ENCODE measurements at regions not wholly inside any gene's neighbourhood (a gene's known extent, or its start where the extent isn't known, plus 50 kb on each side); places are given as distances from the start of the nearest gene placed in this dataset.

DNA sequence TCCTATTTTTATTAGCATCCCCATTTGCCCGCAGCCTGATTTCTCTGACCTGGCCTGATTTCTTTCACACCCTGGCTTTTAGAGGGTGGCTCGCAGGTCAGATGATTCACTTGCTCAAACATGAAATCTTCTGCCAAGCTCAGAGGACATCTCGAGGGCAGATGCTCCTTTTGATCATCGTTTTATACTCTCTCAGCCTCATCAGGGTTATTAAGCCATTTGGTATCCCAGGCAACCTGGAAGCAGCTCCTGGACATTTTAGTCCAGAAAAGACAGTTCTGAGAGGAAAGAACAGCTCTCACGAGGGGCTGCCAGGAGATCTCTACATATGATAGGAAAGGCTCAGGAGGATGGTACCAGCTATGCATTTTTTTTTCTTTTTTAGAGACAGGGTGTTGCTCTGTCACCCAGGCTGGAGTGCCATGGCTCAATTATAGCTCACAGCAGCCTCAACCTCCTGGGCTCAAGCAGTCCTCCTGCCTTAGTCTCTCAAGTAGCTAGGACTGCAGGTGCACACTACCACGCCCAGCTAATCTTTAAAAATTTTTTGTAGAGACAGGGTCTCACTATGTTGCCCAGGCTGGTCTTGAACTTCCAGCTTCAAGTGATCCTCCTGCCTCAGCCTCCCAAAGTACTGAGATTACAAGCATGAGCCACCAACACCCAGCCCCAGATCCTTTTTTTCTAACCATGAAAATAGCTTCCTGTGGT, 165.4 kb downstream of the KATNAL1 start:
- H3K36me3 ChIP-seq (ENCODE audit: control insufficient read depth in 5 of 5, insufficient read depth in 5 of 5, low read length in 5 of 5): no peaks in the 10 kb centered on the region
- no peak overlapping the region for H3K9ac ChIP-seq (ENCODE audit: low read length in 5 of 5)
- peak overlapping the region; percentile 72 for H3K27ac ChIP-seq (ENCODE audit: low read depth, low read length)
- no peaks in the 10 kb centered on the region for H3K27me3 ChIP-seq (ENCODE audit: control insufficient read depth in 5 of 5, insufficient read depth in 4 of 5, low read length in 5 of 5)
- peaks cover 12 to 33% (median 30%) of the 10 kb centered on the region in 5 donors for H3K4me1 ChIP-seq (ENCODE audit: control insufficient read depth in 5 of 5, insufficient read depth in 5 of 5, low read length in 5 of 5)
- no peak overlapping the region for H3K4me3 ChIP-seq (ENCODE audit: low read depth in 1 of 5, low read length in 5 of 5)
- peaks cover 0 to 7% (median 0%) of the 10 kb centered on the region in 5 donors for H3K9me3 ChIP-seq (ENCODE audit: control insufficient read depth in 5 of 5, low read length in 5 of 5)

DNA sequence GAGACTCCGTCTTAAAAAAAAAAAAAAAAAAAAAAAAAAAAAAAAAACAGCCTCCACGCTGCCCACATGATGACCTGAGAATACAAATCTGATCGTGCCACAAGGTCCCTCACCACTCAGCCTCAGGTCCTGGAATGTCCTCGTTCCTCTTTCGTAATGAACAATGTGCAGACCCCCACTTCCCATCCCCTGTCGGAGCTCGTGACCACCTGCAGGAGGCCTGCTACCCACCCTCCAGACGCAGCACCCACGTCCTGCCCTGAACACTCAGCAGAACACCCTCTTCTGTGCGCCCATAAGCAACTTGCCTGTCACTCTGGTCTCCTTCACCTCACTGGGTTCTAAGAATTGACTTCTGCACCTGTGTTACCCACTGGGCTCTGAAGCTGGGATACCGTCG, 166.4 kb downstream of the KATNAL1 start:
- Histone ChIP-seq H3K9me3 (ENCODE audit: control insufficient read depth in 5 of 5, low read length in 5 of 5) (peaks cover 0 to 7% (median 0%) of the 10 kb centered on the region in 5 donors), H3K27ac (ENCODE audit: low read depth, low read length) (no peak overlapping the region), H3K4me3 (ENCODE audit: low read depth in 1 of 5, low read length in 5 of 5) (no peak overlapping the region), H3K9ac (ENCODE audit: low read length in 5 of 5) (no peak overlapping the region), H3K27me3 (ENCODE audit: control insufficient read depth in 5 of 5, insufficient read depth in 4 of 5, low read length in 5 of 5) (no peaks in the 10 kb centered on the region), H3K36me3 (ENCODE audit: control insufficient read depth in 5 of 5, insufficient read depth in 5 of 5, low read length in 5 of 5) (no peaks in the 10 kb centered on the region), H3K4me1 (ENCODE audit: control insufficient read depth in 5 of 5, insufficient read depth in 5 of 5, low read length in 5 of 5) (peaks cover 12 to 33% (median 30%) of the 10 kb centered on the region in 5 donors)

DNA sequence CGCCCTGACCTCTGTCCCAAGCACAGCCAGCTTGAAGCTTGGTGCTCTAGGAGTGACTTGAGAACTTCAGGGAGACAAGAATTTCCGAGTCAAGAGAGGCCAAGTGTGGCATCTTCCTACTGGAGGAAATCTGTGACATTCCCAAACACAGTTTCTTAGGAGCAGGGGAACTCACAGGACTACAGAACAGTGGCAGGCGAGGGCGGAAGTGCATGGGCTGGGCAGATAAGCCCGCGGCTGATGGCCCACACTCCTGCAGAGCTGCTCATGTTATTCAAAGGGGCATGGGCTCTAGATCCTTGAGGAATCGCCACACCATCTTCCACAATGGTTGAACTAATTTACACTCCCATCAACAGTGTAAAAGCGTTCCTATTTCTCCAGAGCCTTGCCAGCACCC, 168.8 kb downstream of the KATNAL1 start:
- no peaks in the 10 kb centered on the region for H3K36me3 ChIP-seq (ENCODE audit: control insufficient read depth in 5 of 5, insufficient read depth in 5 of 5, low read length in 5 of 5)
- H3K27me3 ChIP-seq (ENCODE audit: control insufficient read depth in 5 of 5, insufficient read depth in 4 of 5, low read length in 5 of 5): no peaks in the 10 kb centered on the region
- no peak overlapping the region for H3K9ac ChIP-seq (ENCODE audit: low read length in 5 of 5)
- peak overlapping the region; percentile 20 for H3K27ac ChIP-seq (ENCODE audit: low read depth, low read length)
- H3K4me3 ChIP-seq (ENCODE audit: low read depth in 1 of 5, low read length in 5 of 5): no peak overlapping the region
- H3K4me1 ChIP-seq (ENCODE audit: control insufficient read depth in 5 of 5, insufficient read depth in 5 of 5, low read length in 5 of 5): peaks cover 13 to 46% (median 38%) of the 10 kb centered on the region in 5 donors
- H3K9me3 ChIP-seq (ENCODE audit: control insufficient read depth in 5 of 5, low read length in 5 of 5): no peaks in the 10 kb centered on the region

DNA sequence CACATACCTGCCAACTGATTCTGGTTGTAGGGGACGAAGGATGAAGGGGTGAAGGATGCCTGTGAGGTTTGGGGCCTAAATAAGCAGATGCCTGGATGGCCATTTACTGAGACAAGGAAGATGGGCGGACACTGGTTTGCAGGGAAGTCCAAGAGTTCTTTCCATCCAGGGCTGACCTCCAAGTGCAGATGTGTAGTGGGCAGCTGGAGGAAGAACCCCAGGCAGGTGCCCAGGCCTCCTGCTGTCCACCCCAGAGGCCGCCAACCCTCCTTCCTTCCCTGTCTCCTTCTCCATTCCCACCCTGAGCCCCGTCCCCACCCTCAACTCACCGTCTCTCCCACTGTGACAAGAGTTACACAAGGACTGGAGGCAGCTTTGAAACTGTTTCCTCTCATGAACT, 171.5 kb downstream of the KATNAL1 start:
- H3K4me1 ChIP-seq (ENCODE audit: control insufficient read depth in 5 of 5, insufficient read depth in 5 of 5, low read length in 5 of 5): peaks cover 4 to 36% (median 30%) of the 10 kb centered on the region in 5 donors
- no peak overlapping the region for H3K4me3 ChIP-seq (ENCODE audit: low read depth in 1 of 5, low read length in 5 of 5)
- H3K27me3 ChIP-seq (ENCODE audit: control insufficient read depth in 5 of 5, insufficient read depth in 4 of 5, low read length in 5 of 5): no peaks in the 10 kb centered on the region
- no peak overlapping the region for H3K27ac ChIP-seq (ENCODE audit: low read depth, low read length)
- H3K36me3 ChIP-seq (ENCODE audit: control insufficient read depth in 5 of 5, insufficient read depth in 5 of 5, low read length in 5 of 5): no peaks in the 10 kb centered on the region
- no peak overlapping the region for H3K9ac ChIP-seq (ENCODE audit: low read length in 5 of 5)
- no peaks in the 10 kb centered on the region for H3K9me3 ChIP-seq (ENCODE audit: control insufficient read depth in 5 of 5, low read length in 5 of 5)

DNA sequence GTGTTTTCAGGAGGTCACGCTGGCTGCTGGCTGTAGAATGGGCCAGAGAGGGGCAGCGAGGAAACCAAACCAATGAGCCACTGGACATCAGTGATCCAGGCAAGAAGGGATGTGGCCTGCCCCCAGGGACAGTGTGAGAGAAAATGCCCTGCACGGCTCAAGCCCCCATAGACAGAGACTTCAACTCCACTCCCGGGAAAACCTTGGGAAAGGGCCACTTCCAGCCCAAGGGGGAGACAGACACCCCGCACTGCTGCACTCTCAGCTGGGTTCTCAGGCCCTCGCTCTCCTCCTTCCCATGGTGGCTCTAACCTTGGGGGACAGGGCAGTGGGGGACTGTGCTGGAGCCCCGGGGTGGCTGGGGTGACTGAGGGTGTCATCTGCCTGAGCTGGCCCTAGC, 172.0 kb downstream of the KATNAL1 start:
- Histone ChIP-seq H3K4me3 (ENCODE audit: low read depth in 1 of 5, low read length in 5 of 5) (no peak overlapping the region), H3K4me1 (ENCODE audit: control insufficient read depth in 5 of 5, insufficient read depth in 5 of 5, low read length in 5 of 5) (peaks cover 4 to 36% (median 30%) of the 10 kb centered on the region in 5 donors), H3K9ac (ENCODE audit: low read length in 5 of 5) (no peak overlapping the region), H3K27ac (ENCODE audit: low read depth, low read length) (no peak overlapping the region), H3K36me3 (ENCODE audit: control insufficient read depth in 5 of 5, insufficient read depth in 5 of 5, low read length in 5 of 5) (no peaks in the 10 kb centered on the region), H3K27me3 (ENCODE audit: control insufficient read depth in 5 of 5, insufficient read depth in 4 of 5, low read length in 5 of 5) (no peaks in the 10 kb centered on the region), H3K9me3 (ENCODE audit: control insufficient read depth in 5 of 5, low read length in 5 of 5) (no peaks in the 10 kb centered on the region)

DNA sequence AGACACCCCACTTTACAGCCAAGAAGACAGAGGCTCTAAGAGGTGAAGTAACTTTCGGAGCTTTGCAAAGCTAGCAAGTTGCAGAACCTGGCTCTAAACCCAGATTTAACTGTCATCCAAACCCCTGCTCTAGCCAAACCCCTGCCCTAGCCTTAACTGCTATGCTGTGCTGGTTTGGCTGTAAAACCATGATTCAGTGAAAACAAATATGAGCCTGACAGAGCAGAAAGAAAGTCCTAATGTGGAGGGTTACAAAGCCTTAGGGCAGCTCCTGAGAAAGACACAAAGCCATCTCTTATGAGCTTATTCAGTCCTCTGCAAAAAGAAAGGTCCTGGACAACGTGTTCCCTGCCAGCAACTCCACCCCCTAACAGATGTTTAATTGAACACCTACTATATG, 172.8 kb downstream of the KATNAL1 start:
- Histone ChIP-seq H3K4me3 (ENCODE audit: low read depth in 1 of 5, low read length in 5 of 5) (no peak overlapping the region), H3K36me3 (ENCODE audit: control insufficient read depth in 5 of 5, insufficient read depth in 5 of 5, low read length in 5 of 5) (no peaks in the 10 kb centered on the region), H3K9ac (ENCODE audit: low read length in 5 of 5) (peak overlapping the region in 1 of 5 donors; percentile 18), H3K27me3 (ENCODE audit: control insufficient read depth in 5 of 5, insufficient read depth in 4 of 5, low read length in 5 of 5) (no peaks in the 10 kb centered on the region), H3K4me1 (ENCODE audit: control insufficient read depth in 5 of 5, insufficient read depth in 5 of 5, low read length in 5 of 5) (peaks cover 4 to 36% (median 30%) of the 10 kb centered on the region in 5 donors), H3K9me3 (ENCODE audit: control insufficient read depth in 5 of 5, low read length in 5 of 5) (no peaks in the 10 kb centered on the region), H3K27ac (ENCODE audit: low read depth, low read length) (peak overlapping the region; percentile 91)

DNA sequence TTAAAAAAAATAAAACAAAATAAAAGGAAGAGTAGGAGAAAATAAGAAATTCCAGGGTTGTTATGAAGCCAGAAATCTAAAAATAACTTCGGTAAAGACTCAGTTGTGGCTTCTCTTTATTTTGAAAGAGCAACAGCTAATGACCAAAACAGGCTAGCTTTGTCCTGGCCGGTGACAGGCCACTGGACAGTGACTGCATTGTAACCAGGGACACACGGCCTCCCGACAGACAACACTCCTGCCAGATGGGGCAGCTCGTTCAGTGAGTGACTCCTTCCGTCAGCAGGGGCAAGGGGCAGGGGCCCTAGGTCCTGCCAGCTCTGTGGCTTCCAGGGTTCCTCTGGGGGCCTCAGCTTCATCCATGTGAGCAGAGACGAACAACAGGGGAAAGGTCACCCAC, 173.4 kb downstream of the KATNAL1 start:
- H3K36me3 ChIP-seq (ENCODE audit: control insufficient read depth in 5 of 5, insufficient read depth in 5 of 5, low read length in 5 of 5): no peaks in the 10 kb centered on the region
- H3K27ac ChIP-seq (ENCODE audit: low read depth, low read length): peak overlapping the region; percentile 91
- H3K4me3 ChIP-seq (ENCODE audit: low read depth in 1 of 5, low read length in 5 of 5): no peak overlapping the region
- no peaks in the 10 kb centered on the region for H3K27me3 ChIP-seq (ENCODE audit: control insufficient read depth in 5 of 5, insufficient read depth in 4 of 5, low read length in 5 of 5)
- peaks cover 4 to 36% (median 30%) of the 10 kb centered on the region in 5 donors for H3K4me1 ChIP-seq (ENCODE audit: control insufficient read depth in 5 of 5, insufficient read depth in 5 of 5, low read length in 5 of 5)
- H3K9ac ChIP-seq (ENCODE audit: low read length in 5 of 5): peak overlapping the region in 3 of 5 donors; percentile 18 to 63 (median 40)
- H3K9me3 ChIP-seq (ENCODE audit: control insufficient read depth in 5 of 5, low read length in 5 of 5): no peaks in the 10 kb centered on the region

DNA sequence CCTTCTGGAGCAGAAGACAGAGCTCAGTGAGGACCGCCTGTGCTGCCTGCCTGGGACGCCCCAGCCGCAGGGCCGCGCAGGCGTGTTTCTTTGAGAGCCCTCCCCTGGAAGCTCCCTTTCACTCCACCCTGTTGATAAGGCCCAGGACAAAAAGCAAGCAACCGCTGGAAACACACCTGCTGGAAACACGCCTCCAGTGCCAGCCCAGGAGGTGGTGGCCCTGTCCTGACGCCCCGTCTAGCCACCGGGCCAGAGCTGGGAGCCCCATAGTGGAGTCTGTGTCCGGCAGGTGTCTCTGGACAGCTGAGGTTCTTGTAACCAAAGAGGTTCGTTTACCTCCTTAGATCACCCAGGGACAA, 173.8 kb downstream of the KATNAL1 start:
- Histone ChIP-seq H3K9ac (ENCODE audit: low read length in 5 of 5) (peak overlapping the region in 1 of 5 donors; percentile 63), H3K27me3 (ENCODE audit: control insufficient read depth in 5 of 5, insufficient read depth in 4 of 5, low read length in 5 of 5) (no peaks in the 10 kb centered on the region), H3K9me3 (ENCODE audit: control insufficient read depth in 5 of 5, low read length in 5 of 5) (no peaks in the 10 kb centered on the region), H3K27ac (ENCODE audit: low read depth, low read length) (peak overlapping the region; percentile 91), H3K4me1 (ENCODE audit: control insufficient read depth in 5 of 5, insufficient read depth in 5 of 5, low read length in 5 of 5) (peaks cover 4 to 36% (median 30%) of the 10 kb centered on the region in 5 donors), H3K36me3 (ENCODE audit: control insufficient read depth in 5 of 5, insufficient read depth in 5 of 5, low read length in 5 of 5) (no peaks in the 10 kb centered on the region), H3K4me3 (ENCODE audit: low read depth in 1 of 5, low read length in 5 of 5) (no peak overlapping the region)

DNA sequence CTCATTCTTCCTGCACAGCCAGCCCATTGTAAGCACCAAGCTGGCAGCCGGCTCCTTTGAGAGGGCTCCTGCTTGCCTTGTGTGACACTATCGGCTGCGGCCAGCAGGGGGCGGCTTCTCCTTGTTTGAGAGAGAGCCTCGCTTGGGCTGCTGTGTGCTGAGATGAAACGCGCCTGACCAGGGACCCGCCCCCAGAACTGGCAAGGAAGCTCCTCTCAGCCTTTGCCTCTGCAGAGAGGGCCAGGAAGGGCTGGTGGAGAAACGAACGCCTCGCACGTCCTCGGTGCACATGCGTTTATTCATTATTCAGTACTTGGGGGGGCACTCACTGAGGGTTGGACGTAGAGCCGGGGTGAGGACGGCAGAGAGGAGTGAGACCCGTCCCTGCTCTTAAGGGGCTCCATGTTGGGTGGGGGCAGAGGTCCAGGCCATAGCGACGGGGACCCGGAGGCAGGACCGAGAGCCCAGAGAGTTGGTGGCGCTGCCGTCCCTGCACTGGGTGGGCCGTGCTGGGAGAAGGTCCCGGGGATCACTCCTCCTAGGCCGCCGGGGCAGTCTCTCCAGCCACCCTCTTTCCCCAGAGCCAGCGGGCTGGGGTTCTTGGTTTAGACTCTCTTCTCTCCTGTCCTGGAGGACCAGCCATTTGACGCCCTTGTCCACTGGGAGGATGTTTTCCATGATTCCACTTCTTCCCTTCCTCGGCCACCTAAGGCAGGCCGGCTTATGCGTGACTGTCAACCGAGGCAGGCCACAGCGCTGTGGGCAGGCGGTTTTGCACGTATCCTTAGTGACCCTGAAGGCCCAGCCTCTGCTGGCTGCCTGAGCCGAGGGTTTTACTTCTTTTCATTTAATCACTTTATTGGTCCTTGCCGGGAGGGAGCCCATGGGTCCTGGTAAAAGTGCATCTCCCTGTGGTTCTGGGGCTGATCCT, 174.5 kb downstream of the KATNAL1 start:
- no peaks in the 10 kb centered on the region for H3K27me3 ChIP-seq (ENCODE audit: control insufficient read depth in 5 of 5, insufficient read depth in 4 of 5, low read length in 5 of 5)
- peaks cover 4 to 30% (median 26%) of the 10 kb centered on the region in 5 donors for H3K4me1 ChIP-seq (ENCODE audit: control insufficient read depth in 5 of 5, insufficient read depth in 5 of 5, low read length in 5 of 5)
- H3K36me3 ChIP-seq (ENCODE audit: control insufficient read depth in 5 of 5, insufficient read depth in 5 of 5, low read length in 5 of 5): no peaks in the 10 kb centered on the region
- peak overlapping the region; percentile 91 for H3K27ac ChIP-seq (ENCODE audit: low read depth, low read length)
- H3K4me3 ChIP-seq (ENCODE audit: low read depth in 1 of 5, low read length in 5 of 5): peak overlapping the region; percentile 6 to 33 (median 26)
- no peaks in the 10 kb centered on the region for H3K9me3 ChIP-seq (ENCODE audit: control insufficient read depth in 5 of 5, low read length in 5 of 5)
- H3K9ac ChIP-seq (ENCODE audit: low read length in 5 of 5): no peak overlapping the region

DNA sequence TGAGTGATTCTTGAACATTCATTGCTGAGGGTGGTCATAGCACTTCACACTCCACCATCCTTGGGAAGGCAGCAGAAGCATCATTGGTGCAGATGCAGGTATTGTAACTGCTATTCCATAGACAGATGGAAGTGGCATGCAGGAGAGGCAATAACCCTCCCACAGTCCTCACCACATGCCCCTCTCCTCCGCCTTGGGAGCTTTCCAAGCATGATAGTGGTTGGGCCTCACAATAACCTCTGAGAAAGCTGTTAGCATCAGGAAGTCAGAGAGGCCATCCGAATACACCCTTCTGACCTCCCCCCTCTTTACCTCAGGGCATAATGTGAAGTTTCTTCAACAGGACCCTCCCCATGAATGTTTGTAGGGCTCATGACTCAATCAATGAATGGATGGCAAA, 177.9 kb downstream of the KATNAL1 start:
- no peak overlapping the region for H3K9ac ChIP-seq (ENCODE audit: low read length in 5 of 5)
- no peaks in the 10 kb centered on the region for H3K9me3 ChIP-seq (ENCODE audit: control insufficient read depth in 5 of 5, low read length in 5 of 5)
- no peak overlapping the region for H3K27ac ChIP-seq (ENCODE audit: low read depth, low read length)
- peaks cover 4 to 22% (median 19%) of the 10 kb centered on the region in 5 donors for H3K4me1 ChIP-seq (ENCODE audit: control insufficient read depth in 5 of 5, insufficient read depth in 5 of 5, low read length in 5 of 5)
- H3K4me3 ChIP-seq (ENCODE audit: low read depth in 1 of 5, low read length in 5 of 5): no peak overlapping the region
- no peaks in the 10 kb centered on the region for H3K36me3 ChIP-seq (ENCODE audit: control insufficient read depth in 5 of 5, insufficient read depth in 5 of 5, low read length in 5 of 5)
- H3K27me3 ChIP-seq (ENCODE audit: control insufficient read depth in 5 of 5, insufficient read depth in 4 of 5, low read length in 5 of 5): no peaks in the 10 kb centered on the region
